Liver (tissue), 8 donors: ENCODE measurements at regions not wholly inside any gene's neighbourhood (a gene's known extent, or its start where the extent isn't known, plus 50 kb on each side); places are given as distances from the start of the nearest gene placed in this dataset.

Experiments
- DNase-seq: peaks from one replicate; pipeline ENCODE4 v3.0.0-alpha.2; 2017; ENCODE audit warnings: low spot score
- H3K27ac ChIP-seq, 2 donors: one replicate each; pipeline ENCODE4 v1.7.0; 2013; ENCODE audit warnings: inconsistent platforms in 2 of 2, low read length in 2 of 2, control low read depth in 1 of 2, low read depth in 1 of 2, mild to moderate bottlenecking in 1 of 2
- H3K27me3 ChIP-seq, 4 donors: one replicate each; pipeline versions ENCODE4 v1.6.1 to v1.7.0; 2013; ENCODE audit warnings: low read length in 3 of 4, inconsistent platforms in 1 of 4, mild to moderate bottlenecking in 1 of 4, moderate library complexity in 1 of 4; ENCODE audit not compliant: control insufficient read depth in 4 of 4, insufficient read depth in 4 of 4
- H3K36me3 ChIP-seq, 4 donors: one replicate each; pipeline versions ENCODE4 v1.6.1 to v1.7.0; 2013; ENCODE audit warnings: low read length in 3 of 4, mild to moderate bottlenecking in 3 of 4, low read depth in 1 of 4, moderate library complexity in 1 of 4; ENCODE audit not compliant: control insufficient read depth in 4 of 4, insufficient read depth in 3 of 4
- H3K4me1 ChIP-seq, 4 donors: one replicate each; pipeline versions ENCODE4 v1.6.1 to v1.7.0; 2013; ENCODE audit warnings: low read length in 3 of 4, mild to moderate bottlenecking in 3 of 4, moderate library complexity in 1 of 4; ENCODE audit not compliant: control insufficient read depth in 4 of 4, insufficient read depth in 4 of 4
- H3K4me3 ChIP-seq, 3 donors: one replicate each; pipeline versions ENCODE4 v1.6.1 to v1.7.0; 2013; ENCODE audit warnings: low read length in 3 of 3, control low read depth in 1 of 3, low read depth in 1 of 3, mild to moderate bottlenecking in 1 of 3
- H3K9ac ChIP-seq, 2 donors: one replicate each; pipeline ENCODE4 v1.7.0; 2013; ENCODE audit warnings: low read length in 2 of 2, mild to moderate bottlenecking in 2 of 2, moderate library complexity in 2 of 2, control low read depth in 1 of 2, low read depth in 1 of 2
- H3K9me3 ChIP-seq, 4 donors: one replicate each; pipeline versions ENCODE4 v1.6.1 to v1.7.0; 2013; ENCODE audit warnings: low read length in 3 of 4; ENCODE audit not compliant: control insufficient read depth in 4 of 4
- FOXA1 ChIP-seq: IDR thresholded peaks from 2 replicates; pipeline ENCODE4 v1.6.1; 2016; ENCODE audit warnings: antibody characterized with exemption
- HNF4A ChIP-seq, 2 donors: conservative IDR thresholded peaks; 2 replicates each; pipeline ENCODE4 v1.6.1; 2016; ENCODE audit warnings: antibody characterized with exemption in 2 of 2, mild to moderate bottlenecking in 2 of 2
- HNF4G ChIP-seq: IDR thresholded peaks from 2 replicates; pipeline ENCODE4 v1.6.1; 2016; ENCODE audit warnings: antibody characterized with exemption
- NR2F2 ChIP-seq: IDR thresholded peaks from 2 replicates; pipeline ENCODE4 v1.6.1; 2016; ENCODE audit warnings: antibody characterized with exemption
- RAD21 ChIP-seq, 2 donors: IDR thresholded peaks; 2 replicates each; pipeline ENCODE4 v1.6.1; 2016; ENCODE audit warnings: antibody characterized with exemption in 2 of 2, mild to moderate bottlenecking in 2 of 2
- RXRA ChIP-seq, 2 donors: IDR thresholded peaks; 2 replicates each; pipeline ENCODE4 v1.6.1; 2017 to 2018; ENCODE audit warnings: antibody characterized with exemption in 2 of 2, mild to moderate bottlenecking in 1 of 2
- SP1 ChIP-seq: IDR thresholded peaks from 2 replicates; pipeline ENCODE4 v1.6.1; 2018; ENCODE audit warnings: antibody characterized with exemption, mild to moderate bottlenecking
- TAF1 ChIP-seq: conservative IDR thresholded peaks from 2 replicates; pipeline ENCODE4 v1.6.1; 2016; ENCODE audit warnings: antibody characterized with exemption, mild to moderate bottlenecking
- YY1 ChIP-seq: IDR thresholded peaks from 2 replicates; pipeline ENCODE4 v1.6.1; 2016; ENCODE audit warnings: antibody characterized with exemption, mild to moderate bottlenecking
- WGBS: extraction: QIAGEN DNeasy Blood & Tissue Kit; methylation state at CpG from one replicate; pipeline ENCODE4 v1.1.7; 2013; 5-methylcytosine and 5-hydroxymethylcytosine counted together
- TF ChIP-seq, protein P1 (sequence below): IDR thresholded peaks from 2 replicates; pipeline ENCODE4 v1.6.1; 2016; ENCODE audit warnings: antibody characterized with exemption, mild to moderate bottlenecking
- TF ChIP-seq, protein P2 (sequence below): IDR thresholded peaks from 2 replicates; pipeline ENCODE4 v1.6.1; 2016; ENCODE audit warnings: antibody characterized with exemption
- TF ChIP-seq, protein P3 (sequence below): fragments of 150-350 bp; IDR thresholded peaks from 2 replicates; pipeline ENCODE4 v1.5.1; 2017; ENCODE audit warnings: improper control_type of control experiment, low read depth, low read length; ENCODE audit not compliant: missing input control
- TF ChIP-seq, protein P4 (sequence below): IDR thresholded peaks from 2 replicates; pipeline ENCODE4 v1.6.1; 2016; ENCODE audit warnings: antibody characterized with exemption
- donor health status: healthy.
- donor health status: healthy.
- donor health status: healthy.
- donor health status: healthy.
- donor health status: healthy.

DNA sequence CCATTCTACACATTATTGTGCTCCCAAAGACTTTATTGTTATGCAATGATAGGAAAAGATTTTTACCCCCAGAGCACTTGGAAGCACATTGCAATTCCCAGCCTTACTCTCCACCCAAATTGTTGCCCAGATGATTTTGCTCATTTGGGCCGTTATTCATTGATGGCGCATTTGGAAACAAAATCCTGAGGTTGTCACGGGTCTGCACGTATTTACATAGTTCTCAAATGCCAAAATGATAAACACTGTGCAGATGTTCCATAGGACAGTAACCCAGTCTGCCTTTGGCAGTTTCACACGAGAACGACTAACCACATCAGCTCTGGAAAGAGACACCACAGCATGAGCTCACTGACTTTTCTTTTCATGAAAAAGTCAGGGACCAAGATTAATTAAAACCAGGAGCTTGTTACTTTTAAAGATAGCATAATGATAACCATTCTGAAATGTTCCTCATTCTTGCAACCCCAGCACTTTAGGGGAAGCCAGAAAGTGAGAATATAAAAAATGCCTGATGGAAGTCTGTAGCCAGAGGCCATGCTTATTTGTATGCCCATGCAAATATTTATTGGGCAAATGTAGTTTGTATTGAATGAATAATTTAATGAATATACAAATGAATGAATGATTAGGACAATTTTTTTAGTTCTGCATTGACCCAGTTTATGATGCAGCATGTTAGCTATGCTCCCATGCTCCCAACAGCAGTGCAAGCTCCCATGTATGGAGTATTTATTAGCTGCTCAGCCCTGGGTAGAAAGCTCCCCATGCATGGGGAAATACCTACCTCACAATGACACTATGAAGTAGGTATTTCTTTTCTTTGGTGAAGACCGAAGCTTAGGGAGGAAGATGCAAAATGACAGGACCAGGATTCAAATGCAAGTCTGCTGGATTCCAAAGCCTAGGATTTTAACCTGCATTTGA lies 84.6 kb downstream of the MAIP1 start:
- H3K9ac ChIP-seq = no peak overlapping the region
- peak in 1 of 2 donors; percentile 47 for TF ChIP-seq RXRA (IDR thresholded peaks at IDR 0.05)
- no peak for TF ChIP-seq SP1

DNA sequence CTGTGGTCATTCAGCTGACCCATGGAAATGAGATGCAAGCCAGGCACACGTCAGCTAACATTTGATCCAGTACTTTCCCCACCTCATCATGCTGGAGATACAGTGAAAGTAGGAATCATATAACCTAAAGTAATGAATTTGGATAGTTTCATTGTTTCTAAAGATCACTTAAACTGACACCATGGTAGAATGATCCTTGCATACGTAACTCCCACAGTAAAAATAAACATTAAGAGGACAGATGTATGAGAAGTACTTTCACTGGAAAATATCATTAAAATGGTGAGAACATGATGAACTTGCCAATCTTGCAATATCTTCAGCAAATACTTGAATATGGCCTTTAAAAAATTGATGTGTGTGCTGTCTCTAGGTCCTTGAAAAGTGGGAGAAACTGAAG lies 85.4 kb downstream of the MAIP1 start:
- no peak overlapping the region for H3K9ac ChIP-seq
- H3K9me3 ChIP-seq = no peaks in the 10 kb centered on the region
- no peaks in the 10 kb centered on the region for H3K36me3 ChIP-seq
- TF ChIP-seq, protein P1, sequence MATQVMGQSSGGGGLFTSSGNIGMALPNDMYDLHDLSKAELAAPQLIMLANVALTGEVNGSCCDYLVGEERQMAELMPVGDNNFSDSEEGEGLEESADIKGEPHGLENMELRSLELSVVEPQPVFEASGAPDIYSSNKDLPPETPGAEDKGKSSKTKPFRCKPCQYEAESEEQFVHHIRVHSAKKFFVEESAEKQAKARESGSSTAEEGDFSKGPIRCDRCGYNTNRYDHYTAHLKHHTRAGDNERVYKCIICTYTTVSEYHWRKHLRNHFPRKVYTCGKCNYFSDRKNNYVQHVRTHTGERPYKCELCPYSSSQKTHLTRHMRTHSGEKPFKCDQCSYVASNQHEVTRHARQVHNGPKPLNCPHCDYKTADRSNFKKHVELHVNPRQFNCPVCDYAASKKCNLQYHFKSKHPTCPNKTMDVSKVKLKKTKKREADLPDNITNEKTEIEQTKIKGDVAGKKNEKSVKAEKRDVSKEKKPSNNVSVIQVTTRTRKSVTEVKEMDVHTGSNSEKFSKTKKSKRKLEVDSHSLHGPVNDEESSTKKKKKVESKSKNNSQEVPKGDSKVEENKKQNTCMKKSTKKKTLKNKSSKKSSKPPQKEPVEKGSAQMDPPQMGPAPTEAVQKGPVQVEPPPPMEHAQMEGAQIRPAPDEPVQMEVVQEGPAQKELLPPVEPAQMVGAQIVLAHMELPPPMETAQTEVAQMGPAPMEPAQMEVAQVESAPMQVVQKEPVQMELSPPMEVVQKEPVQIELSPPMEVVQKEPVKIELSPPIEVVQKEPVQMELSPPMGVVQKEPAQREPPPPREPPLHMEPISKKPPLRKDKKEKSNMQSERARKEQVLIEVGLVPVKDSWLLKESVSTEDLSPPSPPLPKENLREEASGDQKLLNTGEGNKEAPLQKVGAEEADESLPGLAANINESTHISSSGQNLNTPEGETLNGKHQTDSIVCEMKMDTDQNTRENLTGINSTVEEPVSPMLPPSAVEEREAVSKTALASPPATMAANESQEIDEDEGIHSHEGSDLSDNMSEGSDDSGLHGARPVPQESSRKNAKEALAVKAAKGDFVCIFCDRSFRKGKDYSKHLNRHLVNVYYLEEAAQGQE = no peak
- TF ChIP-seq FOXA1 (no peak), HNF4G (no peak), NR2F2 (no peak), SP1 (no peak), RXRA (IDR thresholded peaks at IDR 0.05) (no peak), YY1 (no peak), HNF4A (conservative IDR thresholded peaks at IDR 0.05) (no peak), RAD21 (IDR thresholded peaks at IDR 0.05) (no peak)
- TF ChIP-seq, protein P2, sequence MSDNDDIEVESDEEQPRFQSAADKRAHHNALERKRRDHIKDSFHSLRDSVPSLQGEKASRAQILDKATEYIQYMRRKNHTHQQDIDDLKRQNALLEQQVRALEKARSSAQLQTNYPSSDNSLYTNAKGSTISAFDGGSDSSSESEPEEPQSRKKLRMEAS = no peak
- TF ChIP-seq, protein P3, sequence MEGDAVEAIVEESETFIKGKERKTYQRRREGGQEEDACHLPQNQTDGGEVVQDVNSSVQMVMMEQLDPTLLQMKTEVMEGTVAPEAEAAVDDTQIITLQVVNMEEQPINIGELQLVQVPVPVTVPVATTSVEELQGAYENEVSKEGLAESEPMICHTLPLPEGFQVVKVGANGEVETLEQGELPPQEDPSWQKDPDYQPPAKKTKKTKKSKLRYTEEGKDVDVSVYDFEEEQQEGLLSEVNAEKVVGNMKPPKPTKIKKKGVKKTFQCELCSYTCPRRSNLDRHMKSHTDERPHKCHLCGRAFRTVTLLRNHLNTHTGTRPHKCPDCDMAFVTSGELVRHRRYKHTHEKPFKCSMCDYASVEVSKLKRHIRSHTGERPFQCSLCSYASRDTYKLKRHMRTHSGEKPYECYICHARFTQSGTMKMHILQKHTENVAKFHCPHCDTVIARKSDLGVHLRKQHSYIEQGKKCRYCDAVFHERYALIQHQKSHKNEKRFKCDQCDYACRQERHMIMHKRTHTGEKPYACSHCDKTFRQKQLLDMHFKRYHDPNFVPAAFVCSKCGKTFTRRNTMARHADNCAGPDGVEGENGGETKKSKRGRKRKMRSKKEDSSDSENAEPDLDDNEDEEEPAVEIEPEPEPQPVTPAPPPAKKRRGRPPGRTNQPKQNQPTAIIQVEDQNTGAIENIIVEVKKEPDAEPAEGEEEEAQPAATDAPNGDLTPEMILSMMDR = no peak
- no peak overlapping the region for H3K27ac ChIP-seq
- WGBS = 85% methylated on average over 2 of the region's 2 CpGs
- H3K4me3 ChIP-seq = no peak overlapping the region
- peaks cover 0 to 6% (median under 1%) of the 10 kb centered on the region in 4 donors for H3K4me1 ChIP-seq
- no peak for DNase-seq
- H3K27me3 ChIP-seq = no peaks in the 10 kb centered on the region

More for the DNA sequence above, 84.6 kb downstream of the MAIP1 start:
- H3K27me3 ChIP-seq = no peaks in the 10 kb centered on the region
- peaks cover 0 to 5% (median 0%) of the 10 kb centered on the region in 4 donors for H3K4me1 ChIP-seq
- H3K27ac ChIP-seq = no peak overlapping the region
- H3K36me3 ChIP-seq = no peaks in the 10 kb centered on the region
- no peak for DNase-seq
- H3K4me3 ChIP-seq = no peak overlapping the region
- 89% methylated on average over 7 of the region's 7 CpGs for WGBS
- no peaks in the 10 kb centered on the region for H3K9me3 ChIP-seq

DNA sequence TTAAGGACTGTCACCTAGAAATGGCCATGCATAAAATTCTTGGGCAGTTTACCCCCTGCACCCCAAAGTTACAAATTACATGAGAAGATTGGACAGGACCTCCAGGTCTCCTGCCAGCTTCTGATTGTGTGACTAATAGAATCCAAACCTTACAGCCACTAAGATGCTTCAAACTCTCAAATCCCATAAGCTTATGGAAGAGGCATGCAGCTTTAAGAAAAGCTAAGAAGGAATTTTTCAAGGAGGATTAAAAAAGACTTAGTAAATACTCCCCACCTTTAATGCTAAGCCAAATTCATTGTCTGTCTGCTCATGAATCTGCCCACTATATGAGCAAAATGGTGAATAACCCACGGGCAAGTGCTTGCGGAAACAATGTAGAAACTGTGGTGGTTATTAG lies 86.3 kb downstream of the MAIP1 start:
- Histone ChIP-seq H3K4me3 (no peak overlapping the region), H3K27ac (no peak overlapping the region), H3K9ac (no peak overlapping the region), H3K36me3 (no peaks in the 10 kb centered on the region), H3K9me3 (no peaks in the 10 kb centered on the region), H3K27me3 (no peaks in the 10 kb centered on the region), H3K4me1 (peaks cover 0 to 8% (median 3%) of the 10 kb centered on the region in 4 donors)
- 95% methylated on average over 2 of the region's 2 CpGs for WGBS
- TF ChIP-seq, protein P2 = no peak
- TF ChIP-seq, protein P4, sequence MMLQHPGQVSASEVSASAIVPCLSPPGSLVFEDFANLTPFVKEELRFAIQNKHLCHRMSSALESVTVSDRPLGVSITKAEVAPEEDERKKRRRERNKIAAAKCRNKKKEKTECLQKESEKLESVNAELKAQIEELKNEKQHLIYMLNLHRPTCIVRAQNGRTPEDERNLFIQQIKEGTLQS = no peak
- TF ChIP-seq RAD21 (IDR thresholded peaks at IDR 0.05) = no peak
- TF ChIP-seq SP1 = no peak
- no peak for TF ChIP-seq TAF1
- TF ChIP-seq, protein P1 = no peak
- no peak for TF ChIP-seq HNF4A (conservative IDR thresholded peaks at IDR 0.05)
- TF ChIP-seq, protein P3 = no peak
- no peak for DNase-seq
